K562 (cell line): ENCODE measurements at regions not wholly inside any gene's neighbourhood (a gene's known extent, or its start where the extent isn't known, plus 50 kb on each side); places are given as distances from the start of the nearest gene placed in this dataset.

Experiments used
- ATAC-seq: fragments of 200-7000 bp; cut with Tn5 transposase; 3 replicates; pipeline ENCODE4 v1.9.1; 2020; ENCODE audit warnings: moderate library complexity
- BruUV-seq: library from RNA; stranded (reverse); fragments of 400-500 nt; replicated peaks from 2 replicates; lab custom pipeline; 2021; lab: Mats Ljungman, UMichigan
- CTCF ChIA-PET: fragments of 300-600 bp; formaldehyde crosslinking; extraction: SDS; loops from one replicate; lab custom pipeline; 2021; ENCODE audit warnings: low intra/inter-chr PET ratio; lab: Yijun Ruan, JAX
- POLR2A ChIA-PET: fragments of 300-600, 350-650 bp; sonication (Branson Sonifier 250); formaldehyde crosslinking; extraction: SDS; loops from one replicate; lab custom pipeline; 2021; ENCODE audit warnings: antibody characterized with exemption, inconsistent platforms; lab: Yijun Ruan, JAX
- DNase-seq, 4 experiments: peaks; one replicate each; pipeline versions ENCODE4 v3.0.0 to v3.0.0-alpha.2; 2011 to 2018; ENCODE audit warnings: low spot score in 3 of 4, mixed read lengths in 3 of 4; ENCODE audit errors: extremely low read depth in 1 of 4
- FAIRE-seq: peaks from 2 replicates; lab custom pipeline; 2011; peaks lifted over from hg19 to GRCh38; lab: Jason Lieb, UNC
- H2AFZ ChIP-seq: 2 replicates; pipeline ENCODE4 v1.6.0; 2011; ENCODE audit warnings: low read depth, low read length, control low read depth, inconsistent platforms
- H3K27ac ChIP-seq: fragments of 200-600 bp; 3 replicates; pipeline ENCODE4 v1.8.0; 2011; ENCODE audit warnings: low read depth, mild to moderate bottlenecking, control low read depth, inconsistent platforms, low read length, moderate library complexity, mixed read lengths; ENCODE audit errors: extremely low read depth
- H3K27me3 ChIP-seq, 2 experiments: fragments of 300-600 bp in 1 of 2; 2 replicates in 1 of 2; 3 replicates in 1 of 2; pipeline versions ENCODE4 v1.6.0 to v1.8.0; 2011; ENCODE audit warnings: inconsistent platforms in 2 of 2, low read length in 2 of 2, mild to moderate bottlenecking in 1 of 2, mixed read lengths in 1 of 2, moderate library complexity in 1 of 2; ENCODE audit not compliant: control insufficient read depth in 2 of 2, insufficient read depth in 2 of 2
- H3K36me3 ChIP-seq: fragments of 300-600 bp; 3 replicates; pipeline ENCODE4 v1.8.0; 2011; ENCODE audit warnings: mild to moderate bottlenecking, low read length, inconsistent platforms; ENCODE audit not compliant: control insufficient read depth, insufficient read depth
- H3K4me1 ChIP-seq, 2 experiments: fragments of 200-600 bp in 1 of 2; replicated peaks in 1 of 2; 2 replicates in 1 of 2; 3 replicates in 1 of 2; pipeline versions ENCODE4 v1.5.1 to v1.8.0; 2011; ENCODE audit warnings: inconsistent platforms in 2 of 2, low read length in 2 of 2, mild to moderate bottlenecking in 1 of 2, mixed read lengths in 1 of 2, moderate library complexity in 1 of 2; ENCODE audit not compliant: control insufficient read depth in 2 of 2, insufficient read depth in 2 of 2
- H3K4me2 ChIP-seq: 2 replicates; pipeline ENCODE4 v1.6.1; 2011; ENCODE audit warnings: low read length, control low read depth, inconsistent platforms, mixed read lengths; ENCODE audit not compliant: insufficient read depth
- H3K4me3 ChIP-seq: fragments of 200-600 bp; sonication (generic), shearing (Covaris generic); 2 replicates; pipeline ENCODE4 v1.5.1; 2016; ENCODE audit warnings: control low read depth, inconsistent platforms
- H3K79me2 ChIP-seq: fragments of 200-600 bp; 3 replicates; pipeline ENCODE4 v1.8.0; 2011; ENCODE audit warnings: low read length, inconsistent platforms; ENCODE audit not compliant: control insufficient read depth, insufficient read depth
- H3K9ac ChIP-seq, 2 experiments: 2 replicates each; pipeline versions ENCODE4 v1.6.0 to v1.6.1; 2011; ENCODE audit warnings: low read depth in 2 of 2, low read length in 2 of 2, control low read depth in 1 of 2, inconsistent platforms in 1 of 2, mild to moderate bottlenecking in 1 of 2, mixed read lengths in 1 of 2; ENCODE audit not compliant: insufficient read depth in 1 of 2
- H3K9me1 ChIP-seq: one replicate; pipeline ENCODE4 v1.6.0; 2011; ENCODE audit warnings: inconsistent platforms, mild to moderate bottlenecking, low read length, moderate library complexity; ENCODE audit not compliant: control insufficient read depth, insufficient read depth
- H3K9me3 ChIP-seq: replicated peaks from 2 replicates; pipeline ENCODE4 v1.5.1; 2011; ENCODE audit warnings: low read depth, low read length, inconsistent platforms; ENCODE audit not compliant: control insufficient read depth, insufficient read depth
- H4K20me1 ChIP-seq: replicated peaks from 2 replicates; pipeline ENCODE4 v1.6.1; 2011; ENCODE audit warnings: low read length, inconsistent platforms, mixed read lengths; ENCODE audit not compliant: control insufficient read depth, insufficient read depth
- ATF7 ChIP-seq: fragments of 450-650 bp; IDR thresholded peaks from 2 replicates; pipeline ENCODE4 v1.7.1; 2014; ENCODE audit warnings: mild to moderate bottlenecking, moderate library complexity
- FOS ChIP-seq: IDR thresholded peaks from 3 replicates; pipeline ENCODE4 v1.6.1; 2011; ENCODE audit not compliant: insufficient read length; ENCODE audit errors: extremely low read depth
- HLTF ChIP-seq: fragments of 450-650 bp; IDR thresholded peaks from 2 replicates; pipeline ENCODE4 v1.6.1; 2016
- SREBF1 ChIP-seq: fragments of 150-350 bp; IDR thresholded peaks from 2 replicates; pipeline ENCODE4 v1.6.1; 2014; ENCODE audit warnings: antibody characterized with exemption, low read depth, low read length, borderline replicate concordance
- TAF1 ChIP-seq: IDR thresholded peaks from 2 replicates; pipeline ENCODE4 v1.6.1; 2011; ENCODE audit warnings: mild to moderate bottlenecking, low read length, moderate library complexity; ENCODE audit not compliant: insufficient read depth, control insufficient read depth, severe bottlenecking; ENCODE audit errors: extremely low read depth
- TAF7 ChIP-seq: fragments of 450-650 bp; IDR thresholded peaks from 2 replicates; pipeline ENCODE4 v1.6.1; 2016; ENCODE audit warnings: missing genetic modification characterization, missing compliant biosample characterization
- ZNF197 ChIP-seq: fragments of 200-800 bp; sonication (Bioruptor generic); IDR thresholded peaks from 2 replicates; pipeline ENCODE4 v1.6.1; 2016; ENCODE audit warnings: low read depth, missing genetic modification characterization, missing compliant biosample characterization
- WGBS: fragments of 100-300 bp; shearing (Covaris generic); methylation state at CpG from one replicate; pipeline ENCODE4 v1.1.6; 2016; ENCODE audit warnings: low coverage, mixed read lengths; ENCODE audit not compliant: insufficient coverage; ENCODE audit errors: missing lambda C conversion rate; 5-methylcytosine and 5-hydroxymethylcytosine counted together
- in situ Hi-C: fragments of 300-500 bp; cut with MboI; formaldehyde crosslinking; loops from 4 replicates; pipeline ENCODE4 v1.15.0; 2018; ENCODE audit warnings: inconsistent platforms, mixed read lengths
- intact Hi-C: fragments of 100-400 bp; cut with micrococcal nuclease; formaldehyde crosslinking; loops from 2 replicates; pipeline ENCODE4 v1.14.2; 2022
- TF ChIP-seq, protein P1 (sequence below): sonication (generic); formaldehyde crosslinking; IDR thresholded peaks from 2 replicates; pipeline ENCODE4 v1.8.0; 2023; ENCODE audit warnings: mild to moderate bottlenecking, missing genetic modification reagents
- TF ChIP-seq, protein P2 (sequence below), 2 experiments: IDR thresholded peaks; 2 replicates each; pipeline ENCODE4 v1.6.1; 2012; ENCODE audit warnings: improper control_type of control experiment in 2 of 2, low read depth in 2 of 2, low read length in 2 of 2, borderline replicate concordance in 1 of 2

DNA sequence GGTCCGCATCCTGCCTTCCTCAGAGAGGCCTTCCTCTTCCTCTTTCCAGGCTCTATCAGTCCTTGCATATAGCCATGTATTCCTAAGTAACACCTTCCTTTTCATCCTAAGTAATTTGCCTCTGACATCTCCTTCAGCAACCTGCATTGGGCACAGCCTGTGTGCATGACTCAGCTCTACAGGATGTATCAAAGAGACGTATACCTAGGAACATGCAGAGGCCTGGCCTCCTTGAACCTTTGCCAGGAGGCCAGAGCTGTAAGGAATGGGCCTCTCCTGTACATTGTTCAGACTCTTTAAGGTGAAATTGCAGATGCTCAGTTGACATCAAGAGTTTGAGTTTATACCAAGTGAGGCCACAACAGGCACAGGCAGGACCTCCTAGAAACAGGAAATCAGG lies 76.0 kb upstream of the CELF4 start:
- no peak overlapping the region for H3K4me3 ChIP-seq
- TF ChIP-seq HLTF (no peak), TAF1 (no peak), SREBF1 (no peak), FOS (no peak), ZNF197 (CRISPR knock-in tag) (no peak), ATF7 (no peak), TAF7 (tag) (no peak)
- TF ChIP-seq, protein P1, sequence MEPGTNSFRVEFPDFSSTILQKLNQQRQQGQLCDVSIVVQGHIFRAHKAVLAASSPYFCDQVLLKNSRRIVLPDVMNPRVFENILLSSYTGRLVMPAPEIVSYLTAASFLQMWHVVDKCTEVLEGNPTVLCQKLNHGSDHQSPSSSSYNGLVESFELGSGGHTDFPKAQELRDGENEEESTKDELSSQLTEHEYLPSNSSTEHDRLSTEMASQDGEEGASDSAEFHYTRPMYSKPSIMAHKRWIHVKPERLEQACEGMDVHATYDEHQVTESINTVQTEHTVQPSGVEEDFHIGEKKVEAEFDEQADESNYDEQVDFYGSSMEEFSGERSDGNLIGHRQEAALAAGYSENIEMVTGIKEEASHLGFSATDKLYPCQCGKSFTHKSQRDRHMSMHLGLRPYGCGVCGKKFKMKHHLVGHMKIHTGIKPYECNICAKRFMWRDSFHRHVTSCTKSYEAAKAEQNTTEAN = no peak
- TF ChIP-seq, protein P2, sequence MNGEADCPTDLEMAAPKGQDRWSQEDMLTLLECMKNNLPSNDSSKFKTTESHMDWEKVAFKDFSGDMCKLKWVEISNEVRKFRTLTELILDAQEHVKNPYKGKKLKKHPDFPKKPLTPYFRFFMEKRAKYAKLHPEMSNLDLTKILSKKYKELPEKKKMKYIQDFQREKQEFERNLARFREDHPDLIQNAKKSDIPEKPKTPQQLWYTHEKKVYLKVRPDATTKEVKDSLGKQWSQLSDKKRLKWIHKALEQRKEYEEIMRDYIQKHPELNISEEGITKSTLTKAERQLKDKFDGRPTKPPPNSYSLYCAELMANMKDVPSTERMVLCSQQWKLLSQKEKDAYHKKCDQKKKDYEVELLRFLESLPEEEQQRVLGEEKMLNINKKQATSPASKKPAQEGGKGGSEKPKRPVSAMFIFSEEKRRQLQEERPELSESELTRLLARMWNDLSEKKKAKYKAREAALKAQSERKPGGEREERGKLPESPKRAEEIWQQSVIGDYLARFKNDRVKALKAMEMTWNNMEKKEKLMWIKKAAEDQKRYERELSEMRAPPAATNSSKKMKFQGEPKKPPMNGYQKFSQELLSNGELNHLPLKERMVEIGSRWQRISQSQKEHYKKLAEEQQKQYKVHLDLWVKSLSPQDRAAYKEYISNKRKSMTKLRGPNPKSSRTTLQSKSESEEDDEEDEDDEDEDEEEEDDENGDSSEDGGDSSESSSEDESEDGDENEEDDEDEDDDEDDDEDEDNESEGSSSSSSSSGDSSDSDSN (IDR thresholded peaks at IDR 0.05; ENCODE audit: borderline replicate concordance in 1 of 2, low read depth in 2 of 2, low read length in 2 of 2) = no peak
- H4K20me1 ChIP-seq = no peaks in the 10 kb centered on the region; the same call in 1 of the 2 replicates
- H3K27ac ChIP-seq = no peak overlapping the region
- no peak for FAIRE-seq
- BruUV-seq = no TSS peak
- no peak for ATAC-seq
- intact Hi-C loops = no loop called here
- H3K27me3 ChIP-seq = no peaks in the 10 kb centered on the region
- no peak for DNase-seq
- no peaks in the 10 kb centered on the region for H3K79me2 ChIP-seq
- H3K9ac ChIP-seq = no peak overlapping the region
- H3K36me3 ChIP-seq = no peaks in the 10 kb centered on the region
- no peaks in the 10 kb centered on the region for H3K9me3 ChIP-seq
- H3K4me2 ChIP-seq = no peak overlapping the region
- H2AFZ ChIP-seq = no peak overlapping the region
- H3K4me1 ChIP-seq = no peaks in the 10 kb centered on the region
- in situ Hi-C loops = no loop called here
- ChIA-PET POLR2A (no interaction called here), CTCF (no interaction called here)
- no peaks in the 10 kb centered on the region for H3K9me1 ChIP-seq
- 6% methylated on average over 2 of the region's 2 CpGs for WGBS
